GM13976 (cell line): ENCODE measurements at regions not wholly inside any gene's neighbourhood (a gene's known extent, or its start where the extent isn't known, plus 50 kb on each side); places are given as distances from the start of the nearest gene placed in this dataset.

ENCODE experiments used
- DNase-seq: peaks from one replicate; pipeline ENCODE4 v3.0.0; 2012; ENCODE audit warnings: low spot score
- CTCF ChIP-seq: IDR thresholded peaks from 2 replicates; pipeline ENCODE4 v1.5.1; 2012; ENCODE audit warnings: borderline replicate concordance, mild to moderate bottlenecking; ENCODE audit not compliant: insufficient read depth; ENCODE audit errors: extremely low read depth, missing control alignments, control extremely low read depth
- in situ Hi-C: fragments of 300-500 bp; cut with MboI; formaldehyde crosslinking; loops from one replicate; pipeline ENCODE4 v1.12.0; 2022; ENCODE audit warnings: low sequenced_read_pairs, mixed read lengths, inconsistent platforms; ENCODE audit not compliant: unreplicated experiment

GRCh38 chr3:154955907-154956533 lies 124.1 kb upstream of the MME start:
- DNase-seq, result no peak
- in situ Hi-C loops, result no loop called here
- TF ChIP-seq CTCF, result no peak

GRCh38 chr3:154954757-154955156 lies 125.4 kb upstream of the MME start:
- no peak for TF ChIP-seq CTCF
- in situ Hi-C loops, result no loop called here
- DNase-seq, result no peak

- no peak for DNase-seq
- in situ Hi-C loops, result no loop called here
- TF ChIP-seq CTCF, result no peak
Measured at GRCh38 chr3:154953538-154953937, 126.6 kb upstream of the MME start.

- DNase-seq, result no peak
- in situ Hi-C loops, result no loop called here
- no peak for TF ChIP-seq CTCF
Measured at GRCh38 chr3:154952553-154952952, 127.6 kb upstream of the MME start.

GRCh38 chr3:154943981-154944380 lies 136.1 kb upstream of the MME start:
- TF ChIP-seq CTCF, result no peak
- in situ Hi-C loops, result no loop called here
- DNase-seq, result no peak

- no peak for TF ChIP-seq CTCF
- no peak for DNase-seq
- in situ Hi-C loops, result no loop called here
Measured at GRCh38 chr3:154942827-154943226, 137.3 kb upstream of the MME start.
